ENCODE measurements at regions not wholly inside any gene's neighbourhood (a gene's known extent, or its start where the extent isn't known, plus 50 kb on each side); places are given as distances from the start of the nearest gene placed in this dataset.

DNA sequence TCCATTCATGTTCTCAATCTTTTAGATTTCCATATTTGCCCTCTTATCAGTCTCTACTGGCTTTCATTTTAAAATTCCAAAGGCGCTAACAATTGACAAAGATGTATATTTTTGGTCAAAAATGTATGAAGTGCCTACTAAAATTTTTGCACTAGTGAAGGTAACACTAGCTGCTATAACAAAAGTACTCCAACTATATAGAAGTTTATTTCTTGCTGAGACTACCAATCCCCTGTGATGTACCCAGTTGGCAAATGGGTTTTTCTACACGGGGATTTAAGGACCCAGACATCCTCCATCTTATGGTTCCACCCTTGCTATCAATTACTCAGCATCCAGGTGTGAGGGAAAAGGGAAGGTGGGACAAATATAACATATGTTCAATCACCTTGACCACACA lies 75.3 kb upstream of the TSPAN8 start:
- H3K36me3 ChIP-seq (ENCODE audit: control insufficient read depth in 2 of 3, insufficient read depth in 3 of 3, low read length in 3 of 3), result no peaks in the 10 kb centered on the region

DNA sequence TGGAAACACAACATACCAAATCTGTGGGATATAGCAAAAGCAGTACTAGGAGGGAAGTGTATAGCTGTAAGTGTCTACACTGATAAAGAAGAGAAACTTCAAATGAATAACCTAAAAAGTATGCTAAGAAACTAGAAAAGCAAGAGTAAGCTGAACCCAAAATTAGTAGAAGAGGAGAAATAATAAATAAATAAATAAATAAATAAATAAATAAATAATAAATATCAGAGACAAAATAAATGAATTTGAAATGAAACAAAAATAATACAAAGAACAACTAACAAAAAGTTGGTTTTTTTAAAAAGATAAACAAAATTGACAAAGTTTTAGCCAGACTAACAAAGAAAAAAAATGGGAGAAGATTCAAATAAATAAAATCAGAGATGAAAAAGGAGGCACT lies 72.7 kb upstream of the TSPAN8 start:
- Histone ChIP-seq H3K27ac (ENCODE audit: low read depth in 2 of 2, low read length in 2 of 2) (no peak overlapping the region), H3K4me3 (ENCODE audit: low read length in 3 of 3) (no peak overlapping the region), H3K4me1 (ENCODE audit: control insufficient read depth in 2 of 3, insufficient read depth in 2 of 3, low read depth in 1 of 3, low read length in 3 of 3) (no peaks in the 10 kb centered on the region), H3K9me3 (ENCODE audit: control insufficient read depth in 2 of 3, insufficient read depth in 1 of 3, low read length in 3 of 3) (no peaks in the 10 kb centered on the region), H3K9ac (ENCODE audit: low read length in 3 of 3) (no peak overlapping the region), H3K36me3 (ENCODE audit: control insufficient read depth in 2 of 3, insufficient read depth in 3 of 3, low read length in 3 of 3) (no peaks in the 10 kb centered on the region), H3K27me3 (ENCODE audit: control insufficient read depth, insufficient read depth, low read length) (no peaks in the 10 kb centered on the region)
- no peak for DNase-seq
- intact Hi-C loops (cut with DNase I), result no loop called here
- peak; percentile 87 for FAIRE-seq
- TF ChIP-seq, protein P1, sequence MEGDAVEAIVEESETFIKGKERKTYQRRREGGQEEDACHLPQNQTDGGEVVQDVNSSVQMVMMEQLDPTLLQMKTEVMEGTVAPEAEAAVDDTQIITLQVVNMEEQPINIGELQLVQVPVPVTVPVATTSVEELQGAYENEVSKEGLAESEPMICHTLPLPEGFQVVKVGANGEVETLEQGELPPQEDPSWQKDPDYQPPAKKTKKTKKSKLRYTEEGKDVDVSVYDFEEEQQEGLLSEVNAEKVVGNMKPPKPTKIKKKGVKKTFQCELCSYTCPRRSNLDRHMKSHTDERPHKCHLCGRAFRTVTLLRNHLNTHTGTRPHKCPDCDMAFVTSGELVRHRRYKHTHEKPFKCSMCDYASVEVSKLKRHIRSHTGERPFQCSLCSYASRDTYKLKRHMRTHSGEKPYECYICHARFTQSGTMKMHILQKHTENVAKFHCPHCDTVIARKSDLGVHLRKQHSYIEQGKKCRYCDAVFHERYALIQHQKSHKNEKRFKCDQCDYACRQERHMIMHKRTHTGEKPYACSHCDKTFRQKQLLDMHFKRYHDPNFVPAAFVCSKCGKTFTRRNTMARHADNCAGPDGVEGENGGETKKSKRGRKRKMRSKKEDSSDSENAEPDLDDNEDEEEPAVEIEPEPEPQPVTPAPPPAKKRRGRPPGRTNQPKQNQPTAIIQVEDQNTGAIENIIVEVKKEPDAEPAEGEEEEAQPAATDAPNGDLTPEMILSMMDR (IDR thresholded peaks at IDR 0.05; ENCODE audit: borderline replicate concordance, extremely low read depth, insufficient read depth), result no peak

More for the DNA sequence above, 75.3 kb upstream of the TSPAN8 start:
- no peaks in the 10 kb centered on the region for H3K4me1 ChIP-seq (ENCODE audit: control insufficient read depth in 2 of 3, insufficient read depth in 2 of 3, low read depth in 1 of 3, low read length in 3 of 3)
- no peaks in the 10 kb centered on the region for H3K27me3 ChIP-seq (ENCODE audit: control insufficient read depth, insufficient read depth, low read length)
- FAIRE-seq (no peak), DNase-seq (no peak)
- TF ChIP-seq, protein P1 (IDR thresholded peaks at IDR 0.05; ENCODE audit: borderline replicate concordance, extremely low read depth, insufficient read depth), result no peak
- H3K4me3 ChIP-seq (ENCODE audit: low read length in 3 of 3), result no peak overlapping the region
- H3K9ac ChIP-seq (ENCODE audit: low read length in 3 of 3), result no peak overlapping the region
- H3K27ac ChIP-seq (ENCODE audit: low read depth in 2 of 2, low read length in 2 of 2), result no peak overlapping the region
- no peaks in the 10 kb centered on the region for H3K9me3 ChIP-seq (ENCODE audit: control insufficient read depth in 2 of 3, insufficient read depth in 1 of 3, low read length in 3 of 3)
- intact Hi-C loops (cut with DNase I), result no loop called here

DNA sequence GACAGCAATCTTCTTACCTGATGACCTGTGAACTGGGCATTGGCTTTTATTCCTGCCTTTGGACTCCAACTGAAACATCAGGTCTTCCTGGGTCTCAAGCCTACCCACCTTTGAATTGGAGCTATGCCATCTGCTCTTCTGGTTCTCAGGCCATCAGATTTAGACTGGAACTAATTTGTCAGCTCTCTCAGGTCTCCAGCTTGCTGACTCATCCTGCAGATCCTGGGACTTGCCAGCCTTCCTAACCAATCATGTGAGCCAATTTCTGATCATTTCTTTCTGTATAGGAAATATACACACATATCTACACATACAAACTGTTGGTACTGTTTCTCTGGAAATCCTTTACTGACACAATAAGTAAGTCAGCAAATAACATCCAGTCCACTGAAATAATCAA lies 65.3 kb upstream of the TSPAN8 start:
- H3K9me3 ChIP-seq (ENCODE audit: control insufficient read depth in 2 of 3, insufficient read depth in 1 of 3, low read length in 3 of 3), result no peaks in the 10 kb centered on the region
- no peaks in the 10 kb centered on the region for H3K36me3 ChIP-seq (ENCODE audit: control insufficient read depth in 2 of 3, insufficient read depth in 3 of 3, low read length in 3 of 3)
- no peaks in the 10 kb centered on the region for H3K27me3 ChIP-seq (ENCODE audit: control insufficient read depth, insufficient read depth, low read length)
- no peak overlapping the region for H3K4me3 ChIP-seq (ENCODE audit: low read length in 3 of 3)
- intact Hi-C loops (cut with DNase I), result no loop called here
- no peak overlapping the region for H3K27ac ChIP-seq (ENCODE audit: low read depth in 2 of 2, low read length in 2 of 2)
- no peak overlapping the region for H3K9ac ChIP-seq (ENCODE audit: low read length in 3 of 3)
- DNase-seq, result no peak
- TF ChIP-seq, protein P1 (IDR thresholded peaks at IDR 0.05; ENCODE audit: borderline replicate concordance, extremely low read depth, insufficient read depth), result no peak
- FAIRE-seq, result no peak
- H3K4me1 ChIP-seq (ENCODE audit: control insufficient read depth in 2 of 3, insufficient read depth in 2 of 3, low read depth in 1 of 3, low read length in 3 of 3), result no peaks in the 10 kb centered on the region

DNA sequence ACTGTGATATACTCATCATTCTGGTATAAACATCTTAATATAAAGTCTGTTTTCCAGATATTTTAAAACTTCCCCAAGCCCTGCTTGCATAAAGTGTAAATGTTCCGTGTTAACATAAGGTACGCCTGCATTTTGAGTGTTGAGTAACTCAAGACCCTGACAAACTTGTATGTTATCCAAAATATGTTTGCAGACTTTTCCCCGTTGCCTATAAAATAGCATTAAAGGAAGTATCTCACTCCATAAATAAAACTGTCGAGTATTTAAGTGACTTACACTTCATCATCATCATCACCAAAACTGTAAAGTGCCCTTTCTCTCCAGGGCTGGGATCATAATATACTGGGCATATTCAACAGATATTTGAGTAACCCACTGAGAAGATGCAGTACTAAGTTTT lies 64.6 kb upstream of the TSPAN8 start:
- FAIRE-seq, result no peak
- H3K9me3 ChIP-seq (ENCODE audit: control insufficient read depth in 2 of 3, insufficient read depth in 1 of 3, low read length in 3 of 3), result no peaks in the 10 kb centered on the region
- no peak overlapping the region for H3K4me3 ChIP-seq (ENCODE audit: low read length in 3 of 3)
- no peak overlapping the region for H3K27ac ChIP-seq (ENCODE audit: low read depth in 2 of 2, low read length in 2 of 2)
- H3K4me1 ChIP-seq (ENCODE audit: control insufficient read depth in 2 of 3, insufficient read depth in 2 of 3, low read depth in 1 of 3, low read length in 3 of 3), result no peaks in the 10 kb centered on the region
- DNase-seq, result no peak
- no peak overlapping the region for H3K9ac ChIP-seq (ENCODE audit: low read length in 3 of 3)
- H3K27me3 ChIP-seq (ENCODE audit: control insufficient read depth, insufficient read depth, low read length), result no peaks in the 10 kb centered on the region
- intact Hi-C loops (cut with DNase I), result no loop called here
- H3K36me3 ChIP-seq (ENCODE audit: control insufficient read depth in 2 of 3, insufficient read depth in 3 of 3, low read length in 3 of 3), result no peaks in the 10 kb centered on the region
- TF ChIP-seq, protein P1 (IDR thresholded peaks at IDR 0.05; ENCODE audit: borderline replicate concordance, extremely low read depth, insufficient read depth), result no peak

All from kidney (tissue), 13 donors.